SH-SY5Y (cell line): ENCODE measurements at regions not wholly inside any gene's neighbourhood (a gene's known extent, or its start where the extent isn't known, plus 50 kb on each side); places are given as distances from the start of the nearest gene placed in this dataset.

Experiments used
- GATA2 ChIP-seq: IDR thresholded peaks from 2 replicates; pipeline ENCODE4 v1.6.1; 2011; ENCODE audit warnings: mild to moderate bottlenecking, low read depth, low read length
- GATA3 ChIP-seq: IDR thresholded peaks from 2 replicates; pipeline ENCODE4 v1.6.1; 2011; ENCODE audit warnings: low read depth, mild to moderate bottlenecking, low read length, moderate library complexity

- TF ChIP-seq GATA2 = no peak
- no peak for TF ChIP-seq GATA3
These were observed 346.1 kb upstream of the PLGLB2 start for GRCh38 chr2:87401726-87402345.
